ENCODE measurements at regions not wholly inside any gene's neighbourhood (a gene's known extent, or its start where the extent isn't known, plus 50 kb on each side); places are given as distances from the start of the nearest gene placed in this dataset.

DNA sequence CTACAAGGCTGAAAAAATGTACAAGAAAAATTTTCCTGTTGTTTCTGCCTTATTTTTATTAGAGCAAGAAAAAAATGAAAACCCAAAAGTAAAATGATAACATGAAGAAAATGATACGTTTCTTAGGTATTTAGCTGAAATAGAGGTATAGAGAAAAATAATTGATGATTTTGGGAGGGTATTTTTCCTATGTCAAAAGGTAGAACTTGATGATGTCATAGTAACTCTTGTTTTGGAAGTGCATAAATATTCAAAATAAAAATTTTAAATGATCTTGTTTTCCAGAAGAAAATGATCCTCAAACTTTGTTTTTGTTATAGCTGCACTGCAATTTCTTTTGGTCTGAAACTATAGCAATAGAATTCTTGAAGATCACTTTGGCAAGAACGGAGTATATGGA, 608.8 kb upstream of the BOD1L1 start:
- H3K79me1 ChIP-seq (ENCODE audit: insufficient read depth, low read depth, low read length, poor library complexity, severe bottlenecking) = no peaks in the 10 kb centered on the region
- H3K4me3 Mint-ChIP-seq = no peak overlapping the region
- H3K36me3 Mint-ChIP-seq (ENCODE audit: insufficient read depth in 1 of 3, low read depth in 3 of 3) = no peaks in the 10 kb centered on the region
- H3K27ac Mint-ChIP-seq = no peak overlapping the region
- no peak overlapping the region for H2AK5ac ChIP-seq (ENCODE audit: insufficient read length, low read length)
- no peaks in the 10 kb centered on the region for H3K79me2 ChIP-seq (ENCODE audit: insufficient read depth, low read length)
- H4K20me1 ChIP-seq (ENCODE audit: control insufficient read depth, insufficient read depth, insufficient read length) = no peaks in the 10 kb centered on the region
- no peaks in the 10 kb centered on the region for H3K23me2 ChIP-seq (ENCODE audit: insufficient read length, low read depth, low read length, poor library complexity, severe bottlenecking)
- no peak overlapping the region for H3K9ac ChIP-seq (ENCODE audit: extremely low read depth, insufficient read length, low read length)
- no peak overlapping the region for H3K27ac ChIP-seq (ENCODE audit: insufficient read length, low read depth, low read length)
- no peaks in the 10 kb centered on the region for H3K9me3 ChIP-seq (ENCODE audit: control insufficient read depth, low read depth, low read length)
- no peak overlapping the region for H2BK20ac ChIP-seq (ENCODE audit: low read depth, low read length, poor library complexity, severe bottlenecking)
- H2BK15ac ChIP-seq (ENCODE audit: low read depth, low read length) = no peak overlapping the region
- H3K27me3 ChIP-seq (ENCODE audit: insufficient read depth, low read length) = no peaks in the 10 kb centered on the region
- 100% methylated on average over 1 of the region's 2 CpGs for WGBS (ENCODE audit: extremely low coverage, insufficient read length, low lambda C conversion rate)
- H4K91ac ChIP-seq (ENCODE audit: insufficient read length, low read depth, low read length) = no peak overlapping the region
- no peak overlapping the region for H3K4ac ChIP-seq (ENCODE audit: low read depth, low read length)
- no peak overlapping the region for H3T11ph ChIP-seq (ENCODE audit: low read length)
- no peak overlapping the region for H3K56ac ChIP-seq (ENCODE audit: insufficient read length, low read depth, low read length)
- H3K18ac ChIP-seq (ENCODE audit: insufficient read length, low read depth, low read length) = no peak overlapping the region
- no peak for DNase-seq
- no peak overlapping the region for H3K23ac ChIP-seq (ENCODE audit: insufficient read length, low read depth, low read length)
- H2AFZ ChIP-seq (ENCODE audit: low read length) = no peak overlapping the region
- H3K4me2 ChIP-seq (ENCODE audit: insufficient read depth, insufficient read length, low read length) = no peak overlapping the region
- no peaks in the 10 kb centered on the region for H3K4me1 ChIP-seq (ENCODE audit: insufficient read depth, low read length)
- H2BK5ac ChIP-seq (ENCODE audit: insufficient read length, low read length) = no peak overlapping the region
- no peaks in the 10 kb centered on the region for H3K4me1 Mint-ChIP-seq
- no peak overlapping the region for H3K14ac ChIP-seq (ENCODE audit: insufficient read depth, low read length)
- peaks cover 5 to 6% of the 10 kb centered on the region in 2 experiments; a peak in 3 of 5 replicates for H3K9me3 Mint-ChIP-seq
- H4K8ac ChIP-seq (replicated peaks; ENCODE audit: insufficient read length, low read depth, low read length) = no peak overlapping the region
- no peak overlapping the region for H2BK12ac ChIP-seq (ENCODE audit: insufficient read length, low read depth, low read length)
- H2BK120ac ChIP-seq (ENCODE audit: low read depth, low read length, poor library complexity, severe bottlenecking) = no peak overlapping the region
- H4K5ac ChIP-seq (ENCODE audit: insufficient read length, low read depth, low read length) = no peak overlapping the region
- TF ChIP-seq, protein P1, sequence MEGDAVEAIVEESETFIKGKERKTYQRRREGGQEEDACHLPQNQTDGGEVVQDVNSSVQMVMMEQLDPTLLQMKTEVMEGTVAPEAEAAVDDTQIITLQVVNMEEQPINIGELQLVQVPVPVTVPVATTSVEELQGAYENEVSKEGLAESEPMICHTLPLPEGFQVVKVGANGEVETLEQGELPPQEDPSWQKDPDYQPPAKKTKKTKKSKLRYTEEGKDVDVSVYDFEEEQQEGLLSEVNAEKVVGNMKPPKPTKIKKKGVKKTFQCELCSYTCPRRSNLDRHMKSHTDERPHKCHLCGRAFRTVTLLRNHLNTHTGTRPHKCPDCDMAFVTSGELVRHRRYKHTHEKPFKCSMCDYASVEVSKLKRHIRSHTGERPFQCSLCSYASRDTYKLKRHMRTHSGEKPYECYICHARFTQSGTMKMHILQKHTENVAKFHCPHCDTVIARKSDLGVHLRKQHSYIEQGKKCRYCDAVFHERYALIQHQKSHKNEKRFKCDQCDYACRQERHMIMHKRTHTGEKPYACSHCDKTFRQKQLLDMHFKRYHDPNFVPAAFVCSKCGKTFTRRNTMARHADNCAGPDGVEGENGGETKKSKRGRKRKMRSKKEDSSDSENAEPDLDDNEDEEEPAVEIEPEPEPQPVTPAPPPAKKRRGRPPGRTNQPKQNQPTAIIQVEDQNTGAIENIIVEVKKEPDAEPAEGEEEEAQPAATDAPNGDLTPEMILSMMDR (conservative IDR thresholded peaks at IDR 0.05) = no peak
- peaks cover 3% of the 10 kb centered on the region; the same call in 1 of the 2 replicates for H3K27me3 Mint-ChIP-seq (ENCODE audit: low read depth)

Measured in H9 (cell line).